SH-SY5Y (cell line): ENCODE measurements at regions not wholly inside any gene's neighbourhood (a gene's known extent, or its start where the extent isn't known, plus 50 kb on each side); places are given as distances from the start of the nearest gene placed in this dataset.

Source experiments
- GATA2 ChIP-seq: IDR thresholded peaks from 2 replicates; pipeline ENCODE4 v1.6.1; 2011; ENCODE audit warnings: mild to moderate bottlenecking, low read depth, low read length
- GATA3 ChIP-seq: IDR thresholded peaks from 2 replicates; pipeline ENCODE4 v1.6.1; 2011; ENCODE audit warnings: low read depth, mild to moderate bottlenecking, low read length, moderate library complexity

GRCh38 chr20:37580069-37580468, 52.4 kb upstream of the BLCAP start:
- no peak for TF ChIP-seq GATA3
- no peak for TF ChIP-seq GATA2

DNA sequence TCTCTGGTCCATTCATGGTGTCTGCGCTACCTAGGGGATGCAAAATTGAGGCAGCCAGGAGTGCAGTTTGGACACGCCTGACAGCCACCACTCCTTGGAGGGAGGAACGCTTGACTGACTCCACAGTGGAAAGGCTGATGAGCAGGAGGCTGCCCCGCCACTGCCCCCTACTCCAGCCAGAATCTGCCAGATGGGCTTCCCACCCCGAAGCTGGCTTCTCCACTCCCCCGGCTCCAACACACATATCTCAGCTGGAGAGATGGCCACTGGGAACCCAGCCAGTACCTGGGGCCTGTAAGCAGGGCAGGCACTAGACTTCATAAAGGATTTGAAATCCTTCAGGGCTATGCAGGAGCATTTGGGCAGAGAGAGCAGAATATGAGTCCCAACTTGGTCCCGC, 51.4 kb upstream of the BLCAP start:
- TF ChIP-seq GATA2 = no peak
- TF ChIP-seq GATA3 = no peak

GRCh38 chr20:37577981-37578380, 50.3 kb upstream of the BLCAP start:
- TF ChIP-seq GATA3 = no peak
- TF ChIP-seq GATA2 = no peak
